ENCODE measurements at regions not wholly inside any gene's neighbourhood (a gene's known extent, or its start where the extent isn't known, plus 50 kb on each side); places are given as distances from the start of the nearest gene placed in this dataset.

GRCh38 chr13:105774739-105775460, 760.6 kb downstream of the EFNB2 start:
- DNase-seq (ENCODE audit: low read depth): no peak
- H3K36me3 ChIP-seq (ENCODE audit: control insufficient read depth, insufficient read depth, low read length): no peaks in the 10 kb centered on the region
- H3K27me3 ChIP-seq (ENCODE audit: control insufficient read depth, insufficient read depth, low read length): no peaks in the 10 kb centered on the region
- no peak overlapping the region for H3K4me3 ChIP-seq (ENCODE audit: low read depth, low read length)
- ChIA-PET CTCF (no interaction called here), POLR2A (no interaction called here)
- no peak for TF ChIP-seq CTCF (IDR thresholded peaks at IDR 0.05; ENCODE audit: insufficient read depth, low read depth, low read length)

GRCh38 chr13:105773863-105774538, 761.5 kb downstream of the EFNB2 start:
- no peak overlapping the region for H3K4me3 ChIP-seq (ENCODE audit: low read depth, low read length)
- ChIA-PET CTCF (no interaction called here), POLR2A (no interaction called here)
- H3K36me3 ChIP-seq (ENCODE audit: control insufficient read depth, insufficient read depth, low read length): no peaks in the 10 kb centered on the region
- TF ChIP-seq CTCF (IDR thresholded peaks at IDR 0.05; ENCODE audit: insufficient read depth, low read depth, low read length): no peak
- no peak for DNase-seq (ENCODE audit: low read depth)
- no peaks in the 10 kb centered on the region for H3K27me3 ChIP-seq (ENCODE audit: control insufficient read depth, insufficient read depth, low read length)

DNA sequence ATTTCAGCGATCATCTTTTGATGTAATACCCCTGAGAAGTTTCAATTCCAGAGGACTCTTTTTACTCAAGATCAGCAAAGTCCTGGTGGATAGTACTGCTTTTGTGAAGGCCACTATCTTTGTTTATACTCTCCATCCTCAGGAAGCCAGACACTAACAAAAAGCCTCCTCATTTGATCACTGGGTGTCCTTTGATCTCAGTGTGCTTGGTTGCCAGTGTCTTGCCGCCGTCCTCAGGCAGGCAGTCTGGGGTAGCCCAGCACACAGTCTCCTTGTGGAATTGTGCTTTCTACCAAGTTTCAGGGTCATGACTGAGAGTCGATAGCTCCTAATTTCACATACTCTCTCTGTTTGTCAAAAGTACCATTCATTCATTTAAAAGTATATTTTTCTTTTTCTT, 762.2 kb downstream of the EFNB2 start:
- ChIA-PET POLR2A (no interaction called here), CTCF (no interaction called here)
- no peaks in the 10 kb centered on the region for H3K36me3 ChIP-seq (ENCODE audit: control insufficient read depth, insufficient read depth, low read length)
- H3K27me3 ChIP-seq (ENCODE audit: control insufficient read depth, insufficient read depth, low read length): no peaks in the 10 kb centered on the region
- no peak for DNase-seq (ENCODE audit: low read depth)
- no peak overlapping the region for H3K4me3 ChIP-seq (ENCODE audit: low read depth, low read length)
- no peak for TF ChIP-seq CTCF (IDR thresholded peaks at IDR 0.05; ENCODE audit: insufficient read depth, low read depth, low read length)

GRCh38 chr13:105764486-105764885, 771.0 kb downstream of the EFNB2 start:
- CTCF ChIA-PET: no interaction called here
- H3K27me3 ChIP-seq (ENCODE audit: control insufficient read depth, insufficient read depth, low read length): no peaks in the 10 kb centered on the region
- TF ChIP-seq CTCF (IDR thresholded peaks at IDR 0.05; ENCODE audit: insufficient read depth, low read depth, low read length): no peak
- POLR2A ChIA-PET: no interaction called here
- DNase-seq (ENCODE audit: low read depth): no peak
- no peaks in the 10 kb centered on the region for H3K36me3 ChIP-seq (ENCODE audit: control insufficient read depth, insufficient read depth, low read length)
- H3K4me3 ChIP-seq (ENCODE audit: low read depth, low read length): no peak overlapping the region

GRCh38 chr13:105763851-105764250, 771.6 kb downstream of the EFNB2 start:
- ChIA-PET POLR2A (no interaction called here), CTCF (no interaction called here)
- DNase-seq (ENCODE audit: low read depth): no peak
- Histone ChIP-seq H3K27me3 (ENCODE audit: control insufficient read depth, insufficient read depth, low read length) (no peaks in the 10 kb centered on the region), H3K36me3 (ENCODE audit: control insufficient read depth, insufficient read depth, low read length) (no peaks in the 10 kb centered on the region), H3K4me3 (ENCODE audit: low read depth, low read length) (no peak overlapping the region)
- no peak for TF ChIP-seq CTCF (IDR thresholded peaks at IDR 0.05; ENCODE audit: insufficient read depth, low read depth, low read length)

All from BJ (cell line).